Body of pancreas (tissue), 4 donors: ENCODE measurements at regions not wholly inside any gene's neighbourhood (a gene's known extent, or its start where the extent isn't known, plus 50 kb on each side); places are given as distances from the start of the nearest gene placed in this dataset.

ENCODE experiments used
- CTCF ChIP-seq, 7 experiments: fragments of 450-650 bp in 4 of 7; fragments of 200-600 bp in 3 of 7; sonication (generic) in 3 of 7; IDR thresholded peaks; one replicate each; pipeline ENCODE4 v1.5.1; 2016 to 2019; ENCODE audit warnings: antibody characterized with exemption in 7 of 7
- POLR2A ChIP-seq, 3 donors: fragments of 450-650 bp; IDR thresholded peaks; one replicate each; pipeline ENCODE4 v1.6.1; 2016; ENCODE audit warnings: antibody characterized with exemption in 3 of 3, mild to moderate bottlenecking in 2 of 3

- TF ChIP-seq CTCF (IDR thresholded peaks at IDR 0.05) (no peak), POLR2A (IDR thresholded peaks at IDR 0.05) (no peak)
Observed at GRCh38 chr9:135399000-135399649, 80.5 kb upstream of the PPP1R26 start.
